HepG2 (cell line): ENCODE measurements at regions not wholly inside any gene's neighbourhood (a gene's known extent, or its start where the extent isn't known, plus 50 kb on each side); places are given as distances from the start of the nearest gene placed in this dataset.

Experiments used
- ATAC-seq: fragments of 200-7000 bp; cut with Tn5 transposase; 3 replicates; pipeline ENCODE4 v1.9.1; 2020; ENCODE audit warnings: mild to moderate bottlenecking, moderate library complexity
- BruUV-seq: library from RNA; stranded (reverse); fragments of 400-500 nt; replicated peaks from 2 replicates; lab custom pipeline; 2021; lab: Mats Ljungman, UMichigan
- CTCF ChIA-PET: fragments of 300-600 bp; formaldehyde crosslinking; extraction: SDS; loops from one replicate; lab custom pipeline; 2021; ENCODE audit warnings: low total read pairs, inconsistent platforms, low intra/inter-chr PET ratio; lab: Yijun Ruan, JAX
- POLR2A ChIA-PET: fragments of 350-600 bp; sonication (Branson Sonifier 250); formaldehyde crosslinking; loops from one replicate; lab custom pipeline; 2020; ENCODE audit warnings: antibody characterized with exemption, inconsistent platforms; lab: Yijun Ruan, JAX
- DNase-seq: peaks from one replicate; pipeline ENCODE4 v3.0.0-alpha.2; 2015; ENCODE audit warnings: low spot score
- FAIRE-seq: peaks from 3 replicates; lab custom pipeline; 2011; peaks lifted over from hg19 to GRCh38; lab: Jason Lieb, UNC
- H2AFZ ChIP-seq: one replicate; pipeline ENCODE4 v1.6.1; 2011; ENCODE audit warnings: low read length, inconsistent platforms
- H3K27ac ChIP-seq: fragments of 300-600 bp; 3 replicates; pipeline ENCODE4 v1.8.0; 2011; ENCODE audit warnings: mixed run types, mild to moderate bottlenecking, mixed read lengths, low read length, inconsistent platforms; ENCODE audit not compliant: insufficient read depth; ENCODE audit errors: extremely low read length
- H3K27me3 ChIP-seq, 2 experiments: fragments of 200-600 bp in 1 of 2; 2 replicates in 1 of 2; 3 replicates in 1 of 2; pipeline versions ENCODE4 v1.6.0 to v1.8.0; 2011; ENCODE audit warnings: low read length in 2 of 2, mild to moderate bottlenecking in 2 of 2, moderate library complexity in 2 of 2, inconsistent platforms in 1 of 2; ENCODE audit not compliant: insufficient read depth in 2 of 2, control insufficient read depth in 1 of 2
- H3K36me3 ChIP-seq, 2 experiments: fragments of 200-600 bp in 1 of 2; replicated peaks in 1 of 2; 2 replicates in 1 of 2; 3 replicates in 1 of 2; pipeline versions ENCODE4 v1.5.1 to v1.8.0; 2011; ENCODE audit warnings: low read length in 2 of 2, inconsistent platforms in 1 of 2; ENCODE audit not compliant: insufficient read depth in 2 of 2, control insufficient read depth in 1 of 2
- H3K4me1 ChIP-seq: 2 replicates; pipeline ENCODE4 v1.5.1; 2012; ENCODE audit warnings: low read length, inconsistent platforms; ENCODE audit not compliant: insufficient read depth
- H3K4me2 ChIP-seq: 2 replicates; pipeline ENCODE4 v1.6.0; 2011; ENCODE audit warnings: low read depth, low read length, inconsistent platforms
- H3K4me3 ChIP-seq, 3 experiments: fragments of 200-600 bp in 1 of 3; sonication (generic), shearing (Covaris generic) in 1 of 3; replicated peaks in 1 of 3; 2 replicates each; pipeline ENCODE4 v1.5.1; 2011 to 2016; ENCODE audit warnings: low read length in 3 of 3, inconsistent platforms in 2 of 3, low read depth in 2 of 3, mild to moderate bottlenecking in 2 of 3, control low read depth in 1 of 3, mixed read lengths in 1 of 3; ENCODE audit not compliant: insufficient read depth in 1 of 3
- H3K79me2 ChIP-seq: one replicate; pipeline ENCODE4 v1.6.1; 2011; ENCODE audit warnings: low read length, inconsistent platforms; ENCODE audit not compliant: insufficient read depth
- H3K9ac ChIP-seq: 2 replicates; pipeline ENCODE4 v1.6.0; 2011; ENCODE audit warnings: mild to moderate bottlenecking, low read depth, low read length, inconsistent platforms; ENCODE audit not compliant: insufficient read depth
- H3K9me3 ChIP-seq: 2 replicates; pipeline ENCODE4 v1.5.1; 2012; ENCODE audit warnings: mild to moderate bottlenecking, low read length
- H4K20me1 ChIP-seq: 2 replicates; pipeline ENCODE4 v1.6.0; 2011; ENCODE audit warnings: inconsistent platforms, mild to moderate bottlenecking, low read length, moderate library complexity; ENCODE audit not compliant: insufficient read depth
- BCL3 ChIP-seq: sonication (generic); formaldehyde crosslinking; IDR thresholded peaks from 2 replicates; pipeline ENCODE4 v1.5.1; 2020; ENCODE audit warnings: mild to moderate bottlenecking, missing genetic modification reagents, moderate library complexity
- GABPA ChIP-seq, 2 experiments: IDR thresholded peaks; 2 replicates each; pipeline ENCODE4 v1.6.1; 2011 to 2016; ENCODE audit warnings: low read depth in 2 of 2, low read length in 1 of 2, missing biosample characterization in 1 of 2, missing genetic modification characterization in 1 of 2
- HOXA3 ChIP-seq: sonication (generic); formaldehyde crosslinking; IDR thresholded peaks from 2 replicates; pipeline ENCODE4 v1.5.0; 2020; ENCODE audit warnings: missing genetic modification reagents
- PBX3 ChIP-seq: sonication (generic); formaldehyde crosslinking; IDR thresholded peaks from 2 replicates; pipeline ENCODE4 v1.8.1; 2023; ENCODE audit warnings: missing genetic modification reagents, inconsistent platforms, borderline replicate concordance
- PPARG ChIP-seq: conservative IDR thresholded peaks from 2 replicates; pipeline ENCODE4 v1.6.1; 2016; ENCODE audit warnings: missing biosample characterization, missing genetic modification reagents
- REPIN1 ChIP-seq: sonication (generic); formaldehyde crosslinking; IDR thresholded peaks from 2 replicates; pipeline ENCODE4 v1.8.0; 2022; ENCODE audit warnings: missing genetic modification reagents, low read depth, mild to moderate bottlenecking, borderline replicate concordance
- U2AF2 ChIP-seq: fragments of 200-400 bp; formaldehyde crosslinking; IDR thresholded peaks from 2 replicates; pipeline ENCODE4 v1.6.1; 2017; ENCODE audit warnings: low read depth, mild to moderate bottlenecking, low read length
- ZNF317 ChIP-seq: sonication (generic); formaldehyde crosslinking; IDR thresholded peaks from 2 replicates; pipeline ENCODE4 v1.5.0; 2020; ENCODE audit warnings: mild to moderate bottlenecking, missing genetic modification reagents
- ZNF333 ChIP-seq: sonication (generic); formaldehyde crosslinking; IDR thresholded peaks from 2 replicates; pipeline ENCODE4 v1.4.0; 2020; ENCODE audit warnings: mild to moderate bottlenecking, missing genetic modification reagents, borderline replicate concordance
- ZNF556 ChIP-seq: sonication (generic); formaldehyde crosslinking; IDR thresholded peaks from 2 replicates; pipeline ENCODE4 v1.4.0; 2020; ENCODE audit warnings: mild to moderate bottlenecking, missing genetic modification reagents, borderline replicate concordance
- ZNF580 ChIP-seq: IDR thresholded peaks from 2 replicates; pipeline ENCODE4 v1.6.1; 2016; ENCODE audit warnings: low read depth, borderline replicate concordance
- ZNF766 ChIP-seq: sonication (generic); formaldehyde crosslinking; IDR thresholded peaks from 2 replicates; pipeline ENCODE4 v1.5.0; 2020; ENCODE audit warnings: missing genetic modification reagents, borderline replicate concordance
- WGBS: methylation state at CpG from one replicate; pipeline ENCODE4 v1.1.6; 2017; ENCODE audit warnings: low lambda C conversion rate; 5-methylcytosine and 5-hydroxymethylcytosine counted together
- in situ Hi-C: cut with HindIII; loops from 2 replicates; pipeline ENCODE4 v1.10.0; 2017; ENCODE audit warnings: low pct_unique_long_range_greater_than_20kb; ENCODE audit not compliant: extremely low pct_ligation_motif_present
- intact Hi-C: fragments of 100-400 bp; cut with micrococcal nuclease; formaldehyde crosslinking; loops from one replicate; pipeline ENCODE4 v1.10.0; 2022; ENCODE audit not compliant: unreplicated experiment

GRCh38 chr20:53723621-53724020 is 130.0 kb upstream of the ZNF217 start:
- intact Hi-C loops = no loop called here
- Histone ChIP-seq H3K36me3 (no peaks in the 10 kb centered on the region), H3K27ac (no peak overlapping the region), H3K27me3 (no peaks in the 10 kb centered on the region), H4K20me1 (no peaks in the 10 kb centered on the region), H3K4me2 (no peak overlapping the region), H3K4me1 (peaks cover 19% of the 10 kb centered on the region), H2AFZ (no peak overlapping the region), H3K4me3 (no peak overlapping the region), H3K79me2 (no peaks in the 10 kb centered on the region), H3K9me3 (no peaks in the 10 kb centered on the region), H3K9ac (no peak overlapping the region)
- 78% methylated on average over 7 of the region's 7 CpGs for WGBS
- ChIA-PET POLR2A (no interaction called here), CTCF (no interaction called here)
- no peak for TF ChIP-seq REPIN1 (CRISPR knock-in tag)
- no peak for TF ChIP-seq ZNF556
- no peak for TF ChIP-seq PPARG (CRISPR knock-in tag)
- no peak for TF ChIP-seq PBX3 (CRISPR knock-in tag)
- BruUV-seq = no TSS peak
- ATAC-seq (no peak), DNase-seq (no peak), FAIRE-seq (no peak)
- in situ Hi-C loops = no loop called here

GRCh38 chr20:53723045-53723444 is 129.4 kb upstream of the ZNF217 start:
- POLR2A ChIA-PET = no interaction called here
- H3K4me3 ChIP-seq = no peak overlapping the region
- no TSS peak for BruUV-seq

More at GRCh38 chr20:53723045-53723444, 129.4 kb upstream of the ZNF217 start:
- ATAC-seq = no peak
- H3K79me2 ChIP-seq = no peaks in the 10 kb centered on the region
- WGBS = 57% methylated on average over 3 of the region's 3 CpGs
- TF ChIP-seq U2AF2 = no peak
- TF ChIP-seq ZNF766 (CRISPR knock-in tag) = no peak
- TF ChIP-seq ZNF333 (CRISPR knock-in tag) = no peak
- TF ChIP-seq HOXA3 (CRISPR knock-in tag) = no peak
- TF ChIP-seq ZNF317 (CRISPR knock-in tag) = no peak
- no peak for TF ChIP-seq ZNF580 (CRISPR knock-in tag)
- no peak for TF ChIP-seq BCL3 (CRISPR knock-in tag)
- no peak for TF ChIP-seq GABPA (IDR thresholded peaks at IDR 0.05; ENCODE audit: low read depth, low read length)
- no peak for TF ChIP-seq GABPA (CRISPR knock-in tag; IDR thresholded peaks at IDR 0.05; ENCODE audit: low read depth)
- CTCF ChIA-PET = no interaction called here
- no peaks in the 10 kb centered on the region for H3K27me3 ChIP-seq
- in situ Hi-C loops (no loop called here), intact Hi-C loops (no loop called here)
- no peaks in the 10 kb centered on the region for H3K36me3 ChIP-seq
- H3K9me3 ChIP-seq = no peaks in the 10 kb centered on the region
- H3K27ac ChIP-seq = no peak overlapping the region
- H4K20me1 ChIP-seq = no peaks in the 10 kb centered on the region
- no peak overlapping the region for H3K9ac ChIP-seq
- FAIRE-seq = no peak
- no peak for DNase-seq
- H2AFZ ChIP-seq = no peak overlapping the region
- no peak overlapping the region for H3K4me2 ChIP-seq
- peaks cover 19% of the 10 kb centered on the region for H3K4me1 ChIP-seq
